GM19239 (cell line): ENCODE measurements at regions not wholly inside any gene's neighbourhood (a gene's known extent, or its start where the extent isn't known, plus 50 kb on each side); places are given as distances from the start of the nearest gene placed in this dataset.
"Not testable (repeated sequence)": the region's sequence is repeated elsewhere in the genome, so short reads cannot be mapped to it uniquely, and the experiment has no call there.

Source experiments
- DNase-seq: peaks from one replicate; pipeline ENCODE4 v3.0.0; 2011; ENCODE audit warnings: low spot score; ENCODE audit not compliant: insufficient read length
- FAIRE-seq: peaks from 2 replicates; lab custom pipeline; 2011; peaks lifted over from hg19 to GRCh38; lab: Jason Lieb, UNC

DNA sequence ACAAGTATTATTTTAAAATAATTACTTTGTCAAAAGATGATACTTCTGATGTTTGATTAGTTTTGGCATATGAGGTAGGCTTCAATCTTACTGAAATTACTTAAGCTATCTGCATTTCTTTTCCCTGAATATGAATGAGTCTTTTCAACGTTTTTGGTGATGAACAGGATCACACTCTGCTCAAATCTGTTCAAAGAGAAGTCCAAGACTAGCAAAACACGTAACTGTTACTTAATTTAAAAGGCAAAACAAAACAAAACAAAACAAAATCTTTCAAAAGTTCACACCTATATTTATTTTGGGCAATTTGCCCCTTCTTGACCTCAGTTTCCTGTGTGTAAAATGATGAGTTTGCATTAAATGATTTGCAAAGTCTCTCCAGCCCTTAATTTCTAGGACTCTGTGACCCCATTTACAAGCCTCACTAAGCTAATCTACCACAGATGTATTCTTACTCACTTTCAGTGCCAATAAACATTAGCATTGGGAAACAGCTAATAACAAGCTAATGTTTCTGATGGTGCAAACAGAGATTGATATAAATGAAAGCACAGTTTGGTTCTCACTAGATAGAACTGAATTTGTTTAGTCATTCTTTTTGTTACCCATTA is 865.4 kb downstream of the LTN1 start:
- DNase-seq (no peak), FAIRE-seq (no peak)

- FAIRE-seq (no peak), DNase-seq (no peak)
Measured at GRCh38 chr21:28126521-28127174, 866.0 kb downstream of the LTN1 start.

DNA sequence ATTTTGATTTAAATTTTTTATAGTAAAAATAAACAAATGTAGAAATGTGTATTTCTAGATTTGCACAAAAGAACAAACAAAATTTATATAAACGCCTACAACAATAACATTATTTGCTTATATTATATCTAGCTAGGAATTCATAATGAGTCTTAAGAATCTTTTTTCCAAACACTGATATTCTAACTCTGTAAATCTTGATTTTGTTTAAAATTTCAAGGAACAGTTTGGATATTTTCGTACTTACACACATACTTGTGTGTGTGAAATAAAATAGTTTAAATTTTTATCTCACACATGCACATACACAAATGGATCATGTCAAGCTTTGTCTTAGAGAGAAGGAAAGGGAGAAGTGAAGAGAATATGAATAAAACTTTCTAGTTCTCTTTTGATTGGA is 868.1 kb downstream of the LTN1 start:
- DNase-seq = no peak
- FAIRE-seq = no peak

GRCh38 chr21:28118570-28118969 is 874.1 kb downstream of the LTN1 start:
- DNase-seq = no peak
- FAIRE-seq = no peak

- not testable (repeated sequence) for FAIRE-seq
Measured at GRCh38 chr21:28114986-28115385, 877.7 kb downstream of the LTN1 start.

DNA sequence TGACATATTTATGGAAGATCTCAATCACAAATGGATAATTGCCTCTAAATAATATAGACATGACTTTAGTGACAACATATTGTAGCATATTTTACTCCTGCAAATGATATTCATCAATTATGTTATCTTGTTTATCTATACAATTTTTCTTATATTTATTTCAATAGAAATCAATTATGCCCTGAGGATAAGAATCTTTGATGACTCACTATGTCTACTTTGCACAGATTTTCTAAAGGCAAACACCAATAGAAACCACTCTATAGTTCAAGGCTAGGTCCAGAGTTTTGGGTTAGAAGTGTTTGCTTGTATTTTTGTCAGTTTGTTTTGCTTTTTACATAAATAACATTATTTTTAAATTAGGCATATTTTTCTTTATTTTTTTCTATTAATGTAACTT is 879.0 kb downstream of the LTN1 start:
- no peak for FAIRE-seq

More at GRCh38 chr21:28114986-28115385, 877.7 kb downstream of the LTN1 start:
- not testable (repeated sequence) for DNase-seq

DNA sequence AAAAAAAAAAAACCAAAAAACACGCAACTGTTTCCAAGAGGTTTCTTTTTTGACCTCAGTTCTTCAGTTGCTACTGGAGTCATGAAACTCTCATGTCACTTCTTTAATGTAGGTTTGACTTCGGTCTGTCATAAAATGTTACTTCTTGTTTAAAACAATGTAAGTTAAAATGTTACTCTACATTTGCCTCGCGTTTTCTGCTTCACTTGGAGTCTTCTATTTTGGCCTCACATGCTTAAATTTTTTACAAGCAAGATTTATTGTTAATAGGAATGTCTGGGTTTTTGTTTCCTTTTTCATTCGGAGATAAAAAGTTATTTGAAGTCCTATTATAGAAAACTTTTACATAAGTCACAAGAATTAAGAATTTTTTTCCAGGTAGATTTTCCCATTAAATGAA is 880.2 kb downstream of the LTN1 start:
- FAIRE-seq (no peak), DNase-seq (no peak)

More for the DNA sequence above, 879.0 kb downstream of the LTN1 start:
- no peak for DNase-seq

DNA sequence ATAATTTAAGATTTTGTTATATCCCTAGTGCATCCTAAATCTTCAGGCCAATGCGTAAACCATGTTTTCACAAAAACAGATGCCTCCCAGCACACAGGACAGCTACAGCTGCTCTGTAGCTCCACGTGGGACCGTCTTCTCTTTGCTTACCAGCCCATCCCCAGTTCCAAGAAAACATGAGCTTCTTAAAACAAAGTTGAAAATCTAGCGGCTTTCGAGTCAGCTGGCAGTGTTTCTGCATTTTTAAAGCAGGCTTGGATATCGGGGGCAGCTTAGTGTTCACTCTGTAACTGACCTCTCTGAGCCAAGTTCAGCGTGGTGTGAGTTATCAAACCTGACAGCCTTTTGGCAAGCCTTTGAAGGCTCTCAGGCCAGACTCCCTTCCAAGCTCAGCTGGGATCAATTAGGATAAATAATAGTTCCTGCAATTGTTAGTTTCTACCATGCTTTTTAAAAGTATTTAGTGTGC is 881.5 kb downstream of the LTN1 start:
- no peak for DNase-seq
- no peak for FAIRE-seq

GRCh38 chr21:28110716-28111115 is 882.0 kb downstream of the LTN1 start:
- DNase-seq = no peak

DNA sequence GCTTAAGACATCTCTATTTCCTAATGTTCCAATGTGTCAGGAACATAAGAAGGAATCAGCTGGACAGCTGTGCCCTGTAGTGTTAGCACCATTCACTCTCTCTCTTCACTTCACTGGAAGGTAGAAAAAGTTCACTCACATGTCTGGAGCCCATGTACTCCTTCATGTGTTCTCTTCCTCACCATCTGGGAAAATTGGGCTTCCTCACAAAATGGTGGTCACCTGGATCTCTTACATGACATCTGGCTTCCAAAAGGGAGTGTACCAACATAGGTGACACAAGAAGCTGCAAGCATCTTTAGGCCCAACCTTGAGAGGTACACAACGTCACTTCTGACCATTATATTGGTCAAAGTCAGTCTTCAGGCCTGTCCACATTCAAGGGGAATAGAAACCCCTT is 882.6 kb downstream of the LTN1 start:
- no peak for FAIRE-seq
- no peak for DNase-seq

More at GRCh38 chr21:28110716-28111115, 882.0 kb downstream of the LTN1 start:
- no peak for FAIRE-seq

DNA sequence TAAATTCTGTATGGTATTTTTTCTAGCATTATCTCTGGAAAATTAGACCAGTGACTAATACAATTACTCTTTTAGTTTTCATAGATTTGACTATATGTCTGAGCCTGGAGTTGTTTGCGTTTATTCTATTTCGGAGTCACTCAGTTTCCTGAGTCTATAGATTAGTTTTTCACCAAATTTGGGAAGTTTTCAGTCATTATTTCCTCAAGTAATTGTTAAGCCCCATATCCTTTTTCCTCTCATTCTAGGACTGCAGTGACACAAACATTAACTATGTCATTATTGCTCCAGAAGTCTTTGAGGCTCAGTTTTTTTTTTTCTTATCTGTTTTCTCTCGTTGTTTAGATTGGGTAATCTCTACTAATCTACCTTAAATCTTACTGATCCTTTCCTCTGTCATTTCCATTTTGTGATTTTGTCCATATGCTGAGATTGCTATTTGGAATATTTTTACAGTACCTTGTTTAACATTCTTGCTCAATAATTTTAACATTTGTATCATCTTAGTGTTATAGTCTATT is 886.2 kb downstream of the LTN1 start:
- DNase-seq (no peak), FAIRE-seq (no peak)

DNA sequence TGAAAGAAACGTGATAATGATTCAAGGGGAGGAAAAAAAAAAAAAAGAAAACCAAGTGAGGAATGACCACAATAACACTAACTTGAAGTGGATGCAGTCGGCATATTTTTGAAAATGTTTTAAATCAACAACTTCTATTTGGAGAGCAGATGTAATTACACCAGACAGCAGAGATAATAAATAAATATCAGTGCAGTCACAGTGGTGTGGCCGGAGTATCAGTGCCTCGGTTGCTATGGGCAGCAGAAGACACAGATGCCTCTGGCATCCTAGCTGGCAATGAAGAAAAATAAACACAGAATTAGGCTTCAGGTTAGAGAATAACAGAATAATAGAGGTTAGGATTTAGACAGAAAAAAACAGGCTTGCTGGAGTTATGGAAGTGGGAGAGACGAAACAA is 888.3 kb downstream of the LTN1 start:
- no peak for FAIRE-seq

DNA sequence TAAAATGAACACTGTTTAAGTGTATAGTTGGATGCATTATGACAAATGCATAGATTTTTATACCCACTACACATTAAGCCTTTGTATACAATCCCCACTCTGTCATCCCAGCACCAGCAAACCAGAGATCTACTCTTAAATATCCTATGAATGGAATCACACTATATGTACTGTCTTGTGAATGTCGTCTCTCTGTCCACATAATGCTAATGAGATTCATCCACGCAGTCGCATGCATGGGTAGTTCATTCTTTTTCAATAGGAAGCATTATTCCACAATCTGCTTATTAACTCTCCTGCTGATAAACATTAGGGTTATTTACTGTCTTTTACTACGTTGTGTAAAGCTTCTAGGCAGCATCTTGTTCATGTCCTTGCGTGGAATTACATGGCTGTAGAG is 892.3 kb downstream of the LTN1 start:
- DNase-seq = no peak
- FAIRE-seq = no peak

More for the DNA sequence above, 888.3 kb downstream of the LTN1 start:
- no peak for DNase-seq

GRCh38 chr21:28099001-28099705 is 893.5 kb downstream of the LTN1 start:
- FAIRE-seq = no peak
- no peak for DNase-seq

DNA sequence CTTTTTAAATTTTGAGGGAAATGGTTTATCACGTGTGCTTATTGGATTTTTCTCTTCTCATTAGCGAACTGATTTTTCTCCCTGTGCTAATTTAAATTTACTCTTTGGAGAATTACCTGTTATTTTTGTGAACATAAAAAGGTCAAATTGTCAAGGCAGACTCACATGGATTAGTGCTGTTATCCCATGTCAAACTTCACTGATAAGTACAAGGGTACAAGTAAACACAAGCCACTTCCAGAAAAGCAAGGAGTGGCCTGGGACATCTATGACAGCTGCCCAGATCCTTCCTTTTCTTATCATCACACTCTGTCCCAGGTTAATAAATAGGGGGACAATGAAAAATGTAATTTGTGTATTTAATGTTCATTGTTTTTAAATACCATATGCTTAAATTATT is 901.2 kb downstream of the LTN1 start:
- no peak for DNase-seq
- no peak for FAIRE-seq

- DNase-seq = no peak
- no peak for FAIRE-seq
Measured at GRCh38 chr21:28090546-28090945, 902.1 kb downstream of the LTN1 start.

- no peak for FAIRE-seq
- DNase-seq = no peak
Measured at GRCh38 chr21:28089599-28090441, 902.9 kb downstream of the LTN1 start.

DNA sequence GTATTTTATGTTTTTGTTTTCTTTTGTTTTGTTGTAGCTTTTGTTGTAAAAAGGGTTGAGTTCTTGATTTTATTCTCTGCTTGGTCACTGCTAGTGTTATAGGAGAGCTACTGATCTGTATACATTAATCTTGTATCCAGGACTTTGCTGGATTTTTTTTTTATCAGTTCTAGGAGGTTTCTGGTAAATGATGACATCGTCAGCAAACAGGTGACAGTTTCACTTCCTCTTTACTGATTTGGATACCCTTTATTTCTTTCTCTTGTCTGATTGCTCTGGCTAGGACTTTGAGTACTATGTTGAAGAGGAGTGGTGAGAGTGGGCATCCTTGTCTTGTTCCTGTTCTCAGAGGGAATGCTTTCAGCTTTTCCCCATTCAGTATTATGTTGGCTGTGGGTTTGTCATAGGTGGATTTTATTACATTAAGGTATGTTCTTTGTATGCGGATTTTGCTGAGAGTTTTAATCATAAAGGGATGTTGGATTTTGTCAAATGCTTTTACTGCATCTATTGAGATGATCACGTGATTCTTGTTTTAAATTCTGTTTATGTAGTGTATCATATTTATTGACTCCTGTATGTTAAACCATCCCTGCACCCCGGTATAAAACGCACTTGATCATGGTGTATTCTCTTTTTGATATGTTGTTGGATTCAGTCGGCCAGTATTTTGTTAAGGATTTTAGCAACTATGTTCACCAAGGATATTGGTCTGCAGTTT is 905.7 kb downstream of the LTN1 start:
- no peak for DNase-seq
- FAIRE-seq = no peak

DNA sequence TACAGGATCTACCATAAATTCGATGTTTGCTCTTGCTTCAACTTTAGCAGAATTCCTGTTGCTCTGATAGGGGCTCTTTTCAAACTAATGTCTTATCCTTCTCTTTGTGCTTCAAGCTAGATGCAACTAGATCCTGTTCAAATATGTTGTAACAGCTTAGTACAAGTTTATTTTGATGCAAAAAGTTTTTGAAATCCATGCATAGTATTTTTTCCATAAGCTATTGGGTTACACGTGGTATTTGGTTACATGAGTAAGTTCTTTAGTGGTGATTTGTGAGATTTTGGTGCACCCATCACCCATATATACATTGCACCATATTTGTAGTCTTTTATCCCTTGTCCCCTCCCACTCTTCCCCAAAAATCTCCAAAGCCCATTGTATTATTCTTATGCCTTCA is 907.7 kb downstream of the LTN1 start:
- DNase-seq (no peak), FAIRE-seq (no peak)

DNA sequence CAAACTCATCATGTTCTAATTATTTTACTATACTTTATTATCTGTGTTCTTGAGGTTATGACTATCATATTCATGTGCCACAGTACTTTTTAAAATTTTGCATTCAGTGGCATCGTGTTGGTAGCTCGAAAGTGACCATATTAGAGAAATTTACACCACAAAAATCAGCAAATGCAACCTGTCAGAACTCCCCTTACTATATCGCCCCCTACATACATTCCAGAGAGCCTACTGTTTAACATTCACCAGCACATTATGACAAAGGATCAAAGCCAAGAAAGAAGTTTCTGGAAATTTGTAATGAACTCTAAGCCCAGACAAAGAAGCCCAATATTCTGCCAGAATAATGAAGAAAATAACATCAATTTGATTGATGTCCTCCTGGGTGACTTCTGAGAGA is 909.3 kb downstream of the LTN1 start:
- DNase-seq (no peak), FAIRE-seq (no peak)
